SK-N-SH (cell line): ENCODE measurements at regions not wholly inside any gene's neighbourhood (a gene's known extent, or its start where the extent isn't known, plus 50 kb on each side); places are given as distances from the start of the nearest gene placed in this dataset.

Source experiments
- CTCF ChIA-PET: fragments of 300-600, 350-600 bp; formaldehyde crosslinking; extraction: SDS; loops from one replicate; lab custom pipeline; 2021; lab: Yijun Ruan, JAX
- POLR2A ChIA-PET: fragments of 350-600 bp; sonication (Branson Sonifier 250); formaldehyde crosslinking; extraction: SDS; loops from one replicate; lab custom pipeline; 2020; ENCODE audit warnings: antibody characterized with exemption, inconsistent platforms; lab: Yijun Ruan, JAX
- DNase-seq: peaks from one replicate; pipeline ENCODE4 v3.0.0; 2012
- H2AFZ ChIP-seq: fragments of 200-600 bp; sonication (generic); 2 replicates; pipeline ENCODE4 v1.8.1; 2016; ENCODE audit warnings: antibody characterized with exemption, mild to moderate bottlenecking, low read depth
- H3F3A ChIP-seq: fragments of 200-600 bp; sonication (generic); replicated peaks from 2 replicates; pipeline ENCODE3; 2016; ENCODE audit warnings: antibody characterized with exemption, mild to moderate bottlenecking; ENCODE audit not compliant: insufficient read depth
- H3K27ac ChIP-seq, 2 experiments: fragments of 200-500 bp in 1 of 2; fragments of 200-600 bp in 1 of 2; sonication (Bioruptor generic) in 1 of 2; sonication (generic), shearing (Covaris generic) in 1 of 2; 2 replicates each; pipeline versions ENCODE4 v1.5.1 to v1.6.1; 2014 to 2016; ENCODE audit warnings: low read depth in 2 of 2, inconsistent platforms in 1 of 2, low read length in 1 of 2, mild to moderate bottlenecking in 1 of 2, mixed read lengths in 1 of 2
- H3K27me3 ChIP-seq: fragments of 200-600 bp; sonication (generic), shearing (Covaris generic); 2 replicates; pipeline ENCODE4 v1.6.1; 2016; ENCODE audit warnings: mixed run types; ENCODE audit not compliant: insufficient read depth
- H3K36me3 ChIP-seq, 2 experiments: fragments of 200-500 bp in 1 of 2; fragments of 200-600 bp in 1 of 2; sonication (Bioruptor generic) in 1 of 2; sonication (generic) in 1 of 2; replicated peaks in 1 of 2; 2 replicates each; pipeline versions ENCODE3 to v1.5.1; 2014 to 2016; ENCODE audit warnings: low read length in 1 of 2, mild to moderate bottlenecking in 1 of 2; ENCODE audit not compliant: insufficient read depth in 2 of 2, control insufficient read depth in 1 of 2
- H3K4me1 ChIP-seq, 2 experiments: fragments of 200-500 bp in 1 of 2; fragments of 200-600 bp in 1 of 2; sonication (Bioruptor generic) in 1 of 2; sonication (generic), shearing (Covaris generic) in 1 of 2; 2 replicates each; pipeline versions ENCODE4 v1.5.1 to v1.6.1; 2014 to 2016; ENCODE audit warnings: low read depth in 1 of 2, low read length in 1 of 2, mixed run types in 1 of 2; ENCODE audit not compliant: insufficient read depth in 2 of 2, control insufficient read depth in 1 of 2
- H3K4me2 ChIP-seq: fragments of 200-600 bp; sonication (generic), shearing (Covaris generic); 2 replicates; pipeline ENCODE4 v1.6.1; 2017; ENCODE audit warnings: mixed run types
- H3K4me3 ChIP-seq, 2 experiments: fragments of 200-500 bp in 1 of 2; fragments of 200-600 bp in 1 of 2; sonication (Bioruptor generic) in 1 of 2; sonication (generic), shearing (Covaris generic) in 1 of 2; 2 replicates each; pipeline versions ENCODE4 v1.5.1 to v1.8.1; 2014 to 2016; ENCODE audit warnings: low read depth in 2 of 2, inconsistent platforms in 1 of 2, low read length in 1 of 2, mild to moderate bottlenecking in 1 of 2, mixed read lengths in 1 of 2, moderate library complexity in 1 of 2
- H3K79me2 ChIP-seq: fragments of 200-600 bp; sonication (generic); 2 replicates; pipeline ENCODE4 v1.8.1; 2017; ENCODE audit warnings: mild to moderate bottlenecking; ENCODE audit not compliant: insufficient read depth
- H3K9ac ChIP-seq: fragments of 200-600 bp; sonication (generic); 2 replicates; pipeline ENCODE4 v1.6.1; 2017; ENCODE audit warnings: mixed run types
- H3K9me2 ChIP-seq: fragments of 200-600 bp; sonication (generic); 2 replicates; pipeline ENCODE4 v1.6.1; 2017; ENCODE audit warnings: mixed run types
- H3K9me3 ChIP-seq: fragments of 200-600 bp; sonication (generic); 2 replicates; pipeline ENCODE4 v1.6.1; 2017; ENCODE audit warnings: mixed run types, mild to moderate bottlenecking, moderate library complexity
- H4K20me1 ChIP-seq: fragments of 200-600 bp; sonication (generic); 2 replicates; pipeline ENCODE4 v1.6.1; 2017; ENCODE audit warnings: mild to moderate bottlenecking, mixed run types; ENCODE audit not compliant: insufficient read depth
- CHD2 ChIP-seq: fragments of 150-350 bp; IDR thresholded peaks from 2 replicates; pipeline ENCODE4 v1.6.1; 2018; ENCODE audit warnings: low read length; ENCODE audit not compliant: partially characterized antibody
- EP300 ChIP-seq, 2 experiments: IDR thresholded peaks; 2 replicates each; pipeline versions ENCODE4 v1.4.0 to v1.6.1; 2012; ENCODE audit warnings: borderline replicate concordance in 1 of 2, low read depth in 1 of 2, low read length in 1 of 2
- GATA2 ChIP-seq: sonication (generic); formaldehyde crosslinking; IDR thresholded peaks from 2 replicates; pipeline ENCODE4 v1.5.0; 2020; ENCODE audit warnings: mild to moderate bottlenecking, missing genetic modification reagents
- JUND ChIP-seq: IDR thresholded peaks from 2 replicates; pipeline ENCODE4 v1.4.0; 2012
- NFIC ChIP-seq: IDR thresholded peaks from 2 replicates; pipeline ENCODE4 v1.4.0; 2012; ENCODE audit warnings: borderline replicate concordance
- TEAD4 ChIP-seq: IDR thresholded peaks from 2 replicates; pipeline ENCODE4 v1.4.0; 2012; ENCODE audit warnings: mild to moderate bottlenecking, borderline replicate concordance; ENCODE audit not compliant: insufficient read depth
- WGBS: methylation state at CpG from one replicate; pipeline ENCODE4 v1.1.6; 2017; ENCODE audit warnings: low lambda C conversion rate; 5-methylcytosine and 5-hydroxymethylcytosine counted together
- TF ChIP-seq, protein P1 (sequence below): fragments of 150-350 bp; IDR thresholded peaks from 2 replicates; pipeline ENCODE4 v1.6.1; 2017; ENCODE audit warnings: antibody characterized with exemption, low read length, low read depth, borderline replicate concordance
- TF ChIP-seq, protein P2 (sequence below): IDR thresholded peaks from 2 replicates; pipeline ENCODE4; 2012
- TF ChIP-seq, protein P3 (sequence below): IDR thresholded peaks from 2 replicates; pipeline ENCODE4 v1.4.0; 2012; ENCODE audit warnings: low read depth, borderline replicate concordance

DNA sequence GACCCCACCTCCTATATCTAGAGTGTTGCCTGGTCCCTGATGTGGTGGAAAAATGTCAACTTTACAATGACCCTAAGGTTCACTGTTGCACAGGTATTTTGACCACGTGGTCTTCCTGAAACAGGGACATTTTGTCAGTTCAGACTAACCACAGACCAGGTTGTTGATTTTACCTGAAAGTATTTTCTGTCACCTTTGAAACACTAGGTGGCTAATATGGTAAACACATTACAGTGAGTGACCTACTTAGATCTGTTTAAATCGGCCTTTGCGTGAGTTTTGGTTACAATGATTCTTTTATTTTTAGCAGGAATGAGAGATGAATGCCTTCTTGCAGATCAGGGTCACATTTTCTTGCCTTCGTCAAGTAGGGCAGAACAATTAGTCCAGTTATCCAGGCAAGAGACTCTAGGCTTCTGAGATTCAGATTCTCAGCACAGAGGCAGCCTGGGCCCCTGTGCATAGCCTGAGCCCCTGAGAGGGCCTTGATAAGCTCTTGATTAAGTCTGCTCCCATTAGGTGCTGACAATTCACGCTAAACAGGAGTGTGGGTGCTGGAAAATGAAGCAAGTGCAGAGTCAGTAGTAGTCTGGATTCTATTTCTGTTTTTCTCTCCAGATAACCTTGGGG, 226.2 kb downstream of the KCNS3 start:
- POLR2A ChIA-PET, result no interaction called here
- WGBS, result 13% methylated on average over 5 of the region's 5 CpGs
- CTCF ChIA-PET, result no interaction called here

DNA sequence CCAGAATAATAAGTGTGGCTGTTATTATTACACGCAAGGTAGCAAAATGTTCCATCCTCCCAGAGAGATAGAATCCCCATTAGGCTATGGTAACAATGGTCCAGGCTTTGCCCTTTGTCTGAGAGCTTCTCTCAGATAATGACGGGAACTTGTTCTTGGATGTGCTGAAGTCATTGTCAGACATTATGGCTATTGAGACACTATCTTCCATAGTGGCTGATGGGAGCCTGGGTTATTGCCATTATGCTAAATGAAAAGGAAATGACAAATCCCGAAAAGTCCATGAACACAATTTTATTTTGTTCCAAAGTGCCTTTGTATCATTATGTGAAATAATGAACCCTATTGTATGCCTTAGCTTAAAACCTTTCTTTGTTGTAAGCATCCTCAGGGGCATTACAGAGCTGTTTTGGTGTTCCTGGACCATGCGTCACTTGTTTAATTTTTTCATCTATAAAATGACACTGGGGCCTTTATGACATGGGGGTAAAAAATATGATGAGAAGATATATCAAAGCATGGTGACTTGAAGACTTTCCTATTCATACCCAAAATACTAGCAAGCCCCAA, 218.5 kb downstream of the KCNS3 start:
- H3K4me1 ChIP-seq, result no peaks in the 10 kb centered on the region
- H3K36me3 ChIP-seq, result no peaks in the 10 kb centered on the region
- no peak for DNase-seq
- no peak overlapping the region for H3K9ac ChIP-seq
- WGBS, result 47% methylated on average over 4 of the region's 4 CpGs
- no peak overlapping the region for H3K4me2 ChIP-seq
- H2AFZ ChIP-seq, result no peak overlapping the region
- H3K27ac ChIP-seq, result no peak overlapping the region
- no peak overlapping the region for H3K4me3 ChIP-seq
- POLR2A ChIA-PET, result no interaction called here
- TF ChIP-seq, protein P1, sequence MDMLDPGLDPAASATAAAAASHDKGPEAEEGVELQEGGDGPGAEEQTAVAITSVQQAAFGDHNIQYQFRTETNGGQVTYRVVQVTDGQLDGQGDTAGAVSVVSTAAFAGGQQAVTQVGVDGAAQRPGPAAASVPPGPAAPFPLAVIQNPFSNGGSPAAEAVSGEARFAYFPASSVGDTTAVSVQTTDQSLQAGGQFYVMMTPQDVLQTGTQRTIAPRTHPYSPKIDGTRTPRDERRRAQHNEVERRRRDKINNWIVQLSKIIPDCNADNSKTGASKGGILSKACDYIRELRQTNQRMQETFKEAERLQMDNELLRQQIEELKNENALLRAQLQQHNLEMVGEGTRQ, result no peak
- no peak for TF ChIP-seq NFIC
- no peaks in the 10 kb centered on the region for H3K27me3 ChIP-seq
- H3K9me2 ChIP-seq, result no peaks in the 10 kb centered on the region
- CTCF ChIA-PET, result interaction anchor here (0.9 to 3.3 kb wide), 2 partner anchors 11 to 53 kb away, joined by 3 to 14 read pairs; no protein-coding TSS in a partner anchor
- no peaks in the 10 kb centered on the region for H4K20me1 ChIP-seq
- H3F3A ChIP-seq, result no peaks in the 10 kb centered on the region
- no peaks in the 10 kb centered on the region for H3K79me2 ChIP-seq
- no peaks in the 10 kb centered on the region for H3K9me3 ChIP-seq

More for the DNA sequence above, 226.2 kb downstream of the KCNS3 start:
- H3K79me2 ChIP-seq, result no peaks in the 10 kb centered on the region
- H3K27ac ChIP-seq, result no peak overlapping the region
- no peak overlapping the region for H3K9ac ChIP-seq
- no peak overlapping the region for H2AFZ ChIP-seq
- TF ChIP-seq CHD2, result no peak
- peak; percentile 73 for TF ChIP-seq GATA2 (CRISPR knock-in tag)
- TF ChIP-seq, protein P2, sequence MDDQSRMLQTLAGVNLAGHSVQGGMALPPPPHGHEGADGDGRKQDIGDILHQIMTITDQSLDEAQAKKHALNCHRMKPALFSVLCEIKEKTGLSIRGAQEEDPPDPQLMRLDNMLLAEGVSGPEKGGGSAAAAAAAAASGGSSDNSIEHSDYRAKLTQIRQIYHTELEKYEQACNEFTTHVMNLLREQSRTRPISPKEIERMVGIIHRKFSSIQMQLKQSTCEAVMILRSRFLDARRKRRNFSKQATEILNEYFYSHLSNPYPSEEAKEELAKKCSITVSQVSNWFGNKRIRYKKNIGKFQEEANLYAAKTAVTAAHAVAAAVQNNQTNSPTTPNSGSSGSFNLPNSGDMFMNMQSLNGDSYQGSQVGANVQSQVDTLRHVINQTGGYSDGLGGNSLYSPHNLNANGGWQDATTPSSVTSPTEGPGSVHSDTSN, result no peak
- TF ChIP-seq JUND, result no peak
- TF ChIP-seq NFIC, result no peak
- TF ChIP-seq, protein P3, sequence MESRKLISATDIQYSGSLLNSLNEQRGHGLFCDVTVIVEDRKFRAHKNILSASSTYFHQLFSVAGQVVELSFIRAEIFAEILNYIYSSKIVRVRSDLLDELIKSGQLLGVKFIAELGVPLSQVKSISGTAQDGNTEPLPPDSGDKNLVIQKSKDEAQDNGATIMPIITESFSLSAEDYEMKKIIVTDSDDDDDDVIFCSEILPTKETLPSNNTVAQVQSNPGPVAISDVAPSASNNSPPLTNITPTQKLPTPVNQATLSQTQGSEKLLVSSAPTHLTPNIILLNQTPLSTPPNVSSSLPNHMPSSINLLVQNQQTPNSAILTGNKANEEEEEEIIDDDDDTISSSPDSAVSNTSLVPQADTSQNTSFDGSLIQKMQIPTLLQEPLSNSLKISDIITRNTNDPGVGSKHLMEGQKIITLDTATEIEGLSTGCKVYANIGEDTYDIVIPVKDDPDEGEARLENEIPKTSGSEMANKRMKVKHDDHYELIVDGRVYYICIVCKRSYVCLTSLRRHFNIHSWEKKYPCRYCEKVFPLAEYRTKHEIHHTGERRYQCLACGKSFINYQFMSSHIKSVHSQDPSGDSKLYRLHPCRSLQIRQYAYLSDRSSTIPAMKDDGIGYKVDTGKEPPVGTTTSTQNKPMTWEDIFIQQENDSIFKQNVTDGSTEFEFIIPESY, result no peak
- TF ChIP-seq EP300 (IDR thresholded peaks at IDR 0.05; ENCODE audit: borderline replicate concordance in 1 of 2, low read depth in 1 of 2, low read length in 1 of 2), result peak in 1 of 2 experiments; percentile 61; a peak in 1 of 4 replicates
- TF ChIP-seq TEAD4, result no peak
- no peaks in the 10 kb centered on the region for H4K20me1 ChIP-seq
- H3K36me3 ChIP-seq, result no peaks in the 10 kb centered on the region
- DNase-seq, result peak; percentile 23
- no peak overlapping the region for H3K4me2 ChIP-seq
- no peaks in the 10 kb centered on the region for H3K9me2 ChIP-seq
- H3K9me3 ChIP-seq, result no peaks in the 10 kb centered on the region
- no peaks in the 10 kb centered on the region; a peak in 2 of 4 replicates for H3K4me1 ChIP-seq
- H3K27me3 ChIP-seq, result no peaks in the 10 kb centered on the region
- no peak overlapping the region for H3K4me3 ChIP-seq
- no peaks in the 10 kb centered on the region for H3F3A ChIP-seq
